ENCODE measurements at regions not wholly inside any gene's neighbourhood (a gene's known extent, or its start where the extent isn't known, plus 50 kb on each side); places are given as distances from the start of the nearest gene placed in this dataset.

DNA sequence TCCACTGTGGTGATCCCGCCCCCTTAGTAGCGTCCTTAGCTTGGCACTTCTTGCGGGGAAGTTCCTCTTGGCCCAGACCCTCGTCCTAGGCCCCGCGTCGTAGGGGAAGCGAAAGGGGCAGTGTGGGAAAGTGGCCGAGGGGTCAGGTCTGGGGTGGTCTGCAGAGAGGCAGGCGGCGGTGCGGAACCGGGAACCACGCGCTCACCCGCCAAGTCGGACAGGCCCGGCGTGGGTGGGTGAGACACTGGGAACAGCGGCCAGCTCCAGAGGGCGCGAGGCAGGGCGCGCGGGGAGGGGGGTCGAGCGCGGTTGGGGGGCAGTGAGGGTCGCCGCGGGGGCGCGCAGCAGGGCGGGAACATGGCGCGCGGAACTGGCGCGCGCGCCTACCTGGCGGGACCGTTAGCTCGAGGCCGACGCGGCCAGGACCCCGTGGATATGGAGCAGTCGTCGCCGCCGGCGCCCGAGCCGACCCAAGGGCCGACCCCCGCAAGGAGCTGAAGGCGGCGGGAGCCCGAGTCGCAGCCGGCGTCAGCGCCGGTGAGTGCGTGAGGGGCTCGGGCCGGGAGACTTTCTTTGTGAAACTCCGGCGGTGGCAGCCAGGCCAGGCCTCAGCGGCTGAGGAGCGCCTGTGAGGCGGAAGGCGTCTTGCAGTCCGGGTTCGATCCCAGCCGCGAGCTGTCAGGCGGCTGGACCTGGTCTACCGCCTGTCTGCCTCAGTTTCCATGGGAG, 2896.7 kb upstream of the TEKT4 start:
- no peak for DNase-seq (ENCODE audit: low read depth in 1 of 2, low spot score in 2 of 2)
- Histone ChIP-seq H3K4ac (replicated peaks; ENCODE audit: insufficient read length, low read depth, low read length) (no peak overlapping the region), H3K4me1 (replicated peaks in 1 of 4; ENCODE audit: control insufficient read depth in 3 of 4, insufficient read depth in 4 of 4, low read length in 3 of 4) (no peaks in the 10 kb centered on the region), H4K20me1 (replicated peaks in 1 of 2; ENCODE audit: control insufficient read depth in 1 of 2, insufficient read depth in 2 of 2, low read length in 2 of 2) (no peaks in the 10 kb centered on the region), H3K79me2 (ENCODE audit: control insufficient read depth in 1 of 2, insufficient read depth in 2 of 2, low read length in 2 of 2) (no peaks in the 10 kb centered on the region), H2AK5ac (ENCODE audit: low read depth, low read length) (no peak overlapping the region), H3K27me3 (replicated peaks in 1 of 4; ENCODE audit: control insufficient read depth in 3 of 4, extremely low read depth in 1 of 4, insufficient read depth in 3 of 4, low read length in 3 of 4) (no peaks in the 10 kb centered on the region), H3K79me1 (ENCODE audit: low read depth, low read length) (no peaks in the 10 kb centered on the region), H3K23ac (ENCODE audit: insufficient read length) (no peak overlapping the region), H3K14ac (ENCODE audit: insufficient read length) (no peak overlapping the region), H3K23me2 (ENCODE audit: low read depth, low read length) (no peaks in the 10 kb centered on the region), H3K9ac (replicated peaks in 1 of 4; ENCODE audit: extremely low read depth in 1 of 4, low read depth in 3 of 4, low read length in 3 of 4) (no peak overlapping the region), H2BK12ac (ENCODE audit: low read depth, low read length) (no peak overlapping the region), H3K27ac (ENCODE audit: low read depth, low read length) (no peak overlapping the region), H2BK5ac (ENCODE audit: low read depth, low read length) (no peak overlapping the region), H4K8ac (ENCODE audit: extremely low read depth, insufficient read depth, low read length) (no peak overlapping the region), H4K5ac (ENCODE audit: insufficient read length, low read depth, low read length) (no peak overlapping the region), H3K36me3 (ENCODE audit: control insufficient read depth in 2 of 4, insufficient read depth in 4 of 4, low read length in 3 of 4) (peaks cover 0 to 7% (median 0%) of the 10 kb centered on the region in 4 experiments; a peak in 1 of 8 replicates), H3K4me2 (ENCODE audit: insufficient read depth in 1 of 2, low read depth in 2 of 2, low read length in 2 of 2) (no peak overlapping the region), H4K91ac (replicated peaks; ENCODE audit: insufficient read length, low read length) (no peak overlapping the region), H3K9me3 (ENCODE audit: insufficient read depth in 2 of 2, low read depth in 1 of 2, low read length in 1 of 2) (peaks cover 7 to 33% of the 10 kb centered on the region in 2 experiments; a peak in 3 of 4 replicates), H2BK15ac (ENCODE audit: low read length) (no peak overlapping the region), H3K18ac (ENCODE audit: extremely low read depth, low read length) (no peak overlapping the region), H2BK120ac (replicated peaks; ENCODE audit: low read depth, low read length) (no peak overlapping the region), H3K4me3 (ENCODE audit: extremely low read depth in 1 of 4, insufficient read depth in 2 of 4, low read depth in 3 of 4, low read length in 4 of 4) (no peak overlapping the region), H2BK20ac (ENCODE audit: low read length) (no peak overlapping the region), H2AFZ (ENCODE audit: low read length) (no peak overlapping the region), H3K56ac (replicated peaks; ENCODE audit: insufficient read length, low read depth, low read length) (no peak overlapping the region)
- FAIRE-seq, result no peak
- POLR2A ChIA-PET (ENCODE audit: partially characterized antibody), result no interaction called here
- 96% methylated on average over 40 of the region's 80 CpGs; no CpG with 5 or more reads in 1 of the 2 experiments for WGBS, 2 experiments (ENCODE audit: extremely low coverage in 1 of 2, insufficient coverage in 1 of 2, insufficient read length in 1 of 2, insufficient replicate concordance in 2 of 2, low coverage in 1 of 2, low lambda C conversion rate in 2 of 2, missing lambda C conversion rate in 1 of 2)
- CTCF ChIA-PET (ENCODE audit: partially characterized antibody), result no interaction called here
- TF ChIP-seq YY1 (IDR thresholded peaks at IDR 0.05; ENCODE audit: low read depth, low read length), result no peak
- no peak for TF ChIP-seq CBX5 (IDR thresholded peaks at IDR 0.05; ENCODE audit: low read depth, low read length)
- no peak for TF ChIP-seq BCL11A (IDR thresholded peaks at IDR 0.05; ENCODE audit: low read depth in 2 of 2, low read length in 2 of 2)
- TF ChIP-seq SP1 (IDR thresholded peaks at IDR 0.05; ENCODE audit: low read depth, low read length), result no peak
- TF ChIP-seq SRF (IDR thresholded peaks at IDR 0.05; ENCODE audit: low read depth, low read length), result no peak
- TF ChIP-seq NRF1 (IDR thresholded peaks at IDR 0.05; ENCODE audit: low read depth, low read length), result no peak
- TF ChIP-seq POLR2AphosphoS5 (IDR thresholded peaks at IDR 0.05; ENCODE audit: low read depth, low read length), result no peak
